ENCODE measurements at regions not wholly inside any gene's neighbourhood (a gene's known extent, or its start where the extent isn't known, plus 50 kb on each side); places are given as distances from the start of the nearest gene placed in this dataset.

GRCh38 chr10:4213441-4213840, 428.4 kb upstream of the KLF6 start:
- DNase-seq (ENCODE audit: low spot score) (no peak), FAIRE-seq (no peak)

GRCh38 chr10:4212111-4212630, 427.2 kb upstream of the KLF6 start:
- FAIRE-seq (no peak), DNase-seq (ENCODE audit: low spot score) (no peak)

- FAIRE-seq (no peak), DNase-seq (ENCODE audit: low spot score) (no peak)
These were observed 423.5 kb upstream of the KLF6 start for GRCh38 chr10:4208499-4208898.

GRCh38 chr10:4205113-4205512, 420.1 kb upstream of the KLF6 start:
- DNase-seq (ENCODE audit: low spot score) = no peak
- FAIRE-seq = no peak

GRCh38 chr10:4202938-4203337, 417.9 kb upstream of the KLF6 start:
- DNase-seq (ENCODE audit: low spot score) (no peak), FAIRE-seq (no peak)

- FAIRE-seq (no peak), DNase-seq (ENCODE audit: low spot score) (no peak)
These were observed 417.1 kb upstream of the KLF6 start for GRCh38 chr10:4201866-4202825.

- no peak for DNase-seq (ENCODE audit: low spot score)
- no peak for FAIRE-seq
These were observed 414.2 kb upstream of the KLF6 start for GRCh38 chr10:4199196-4199595.

- FAIRE-seq (no peak), DNase-seq (ENCODE audit: low spot score) (no peak)
These were observed 413.2 kb upstream of the KLF6 start for GRCh38 chr10:4198216-4198615.

- no peak for FAIRE-seq
- no peak for DNase-seq (ENCODE audit: low spot score)
These were observed 412.7 kb upstream of the KLF6 start for GRCh38 chr10:4197676-4198075.

GRCh38 chr10:4196771-4197390, 411.9 kb upstream of the KLF6 start:
- no peak for DNase-seq (ENCODE audit: low spot score)
- no peak for FAIRE-seq

- FAIRE-seq = no peak
- DNase-seq (ENCODE audit: low spot score) = no peak
These were observed 411.2 kb upstream of the KLF6 start for GRCh38 chr10:4196183-4196582.

- FAIRE-seq = no peak
- DNase-seq (ENCODE audit: low spot score) = peak; percentile 65
These were observed 410.2 kb upstream of the KLF6 start for GRCh38 chr10:4195213-4195612.

GRCh38 chr10:4194231-4194630, 409.2 kb upstream of the KLF6 start:
- DNase-seq (ENCODE audit: low spot score) = peak; percentile 39
- FAIRE-seq = no peak

GRCh38 chr10:4191894-4192293, 406.9 kb upstream of the KLF6 start:
- FAIRE-seq = no peak

GRCh38 chr10:4191354-4191753, 406.3 kb upstream of the KLF6 start:
- FAIRE-seq (peak; percentile 93), DNase-seq (ENCODE audit: low spot score) (peak; percentile 77)

More at GRCh38 chr10:4191894-4192293, 406.9 kb upstream of the KLF6 start:
- DNase-seq (ENCODE audit: low spot score) = no peak

GRCh38 chr10:4190876-4191275, 405.9 kb upstream of the KLF6 start:
- FAIRE-seq (no peak), DNase-seq (ENCODE audit: low spot score) (no peak)

- DNase-seq (ENCODE audit: low spot score) = no peak
- no peak for FAIRE-seq
These were observed 404.3 kb upstream of the KLF6 start for GRCh38 chr10:4189281-4189680.

- DNase-seq (ENCODE audit: low spot score) (no peak), FAIRE-seq (no peak)
These were observed 403.4 kb upstream of the KLF6 start for GRCh38 chr10:4188406-4188805.

- no peak for DNase-seq (ENCODE audit: low spot score)
These were observed 402.0 kb upstream of the KLF6 start for GRCh38 chr10:4186849-4187540.

GRCh38 chr10:4183761-4184261, 398.8 kb upstream of the KLF6 start:
- FAIRE-seq (no peak), DNase-seq (ENCODE audit: low spot score) (no peak)

More at GRCh38 chr10:4186849-4187540, 402.0 kb upstream of the KLF6 start:
- FAIRE-seq = no peak

GRCh38 chr10:4181621-4182049, 396.6 kb upstream of the KLF6 start:
- no peak for FAIRE-seq
- no peak for DNase-seq (ENCODE audit: low spot score)

GRCh38 chr10:4181081-4181480, 396.1 kb upstream of the KLF6 start:
- DNase-seq (ENCODE audit: low spot score) = no peak
- no peak for FAIRE-seq
